Tibial nerve (tissue), 4 donors: ENCODE measurements at regions not wholly inside any gene's neighbourhood (a gene's known extent, or its start where the extent isn't known, plus 50 kb on each side); places are given as distances from the start of the nearest gene placed in this dataset.

Source experiments
- DNase-seq, 2 donors: peaks; one replicate each; pipeline ENCODE4 v3.0.0-alpha.2; 2019; ENCODE audit warnings: low spot score in 2 of 2
- H3K27ac ChIP-seq, 4 donors: fragments of 200-600 bp; sonication (generic) in 3 of 4; one replicate each; pipeline ENCODE4 v1.5.1; 2017 to 2019; ENCODE audit warnings: mild to moderate bottlenecking in 1 of 4
- H3K27me3 ChIP-seq, 2 donors: fragments of 200-600 bp; sonication (generic) in 1 of 2; one replicate each; pipeline versions ENCODE4 v1.5.1 to v1.6.0; 2017 to 2019
- H3K36me3 ChIP-seq, 3 donors: fragments of 200-600 bp; sonication (generic); one replicate each; pipeline ENCODE4 v1.5.1; 2018 to 2019
- H3K4me1 ChIP-seq, 4 donors: fragments of 200-600 bp; sonication (generic) in 3 of 4; one replicate each; pipeline ENCODE4 v1.5.1; 2017 to 2019
- H3K4me3 ChIP-seq, 4 donors: fragments of 200-600 bp; sonication (generic) in 3 of 4; one replicate each; pipeline ENCODE4 v1.5.1; 2017 to 2019; ENCODE audit warnings: mild to moderate bottlenecking in 1 of 4, moderate library complexity in 1 of 4
- H3K9me3 ChIP-seq, 4 donors: fragments of 200-600 bp; sonication (generic) in 3 of 4; one replicate each; pipeline ENCODE4 v1.5.1; 2017 to 2019
- CTCF ChIP-seq, 5 experiments: fragments of 200-600 bp in 3 of 5; fragments of 450-650 bp in 2 of 5; sonication (generic) in 3 of 5; IDR thresholded peaks; one replicate each; pipeline ENCODE4 v1.5.1; 2016 to 2019; ENCODE audit warnings: antibody characterized with exemption in 5 of 5, mild to moderate bottlenecking in 3 of 5, moderate library complexity in 2 of 5
- EP300 ChIP-seq, 2 donors: sonication (generic); formaldehyde crosslinking; IDR thresholded peaks; one replicate each; pipeline ENCODE4 v1.6.1; 2017; ENCODE audit warnings: antibody characterized with exemption in 2 of 2, mild to moderate bottlenecking in 1 of 2
- POLR2A ChIP-seq, 2 donors: fragments of 450-650 bp; IDR thresholded peaks; one replicate each; pipeline ENCODE4 v1.6.1; 2017; ENCODE audit warnings: antibody characterized with exemption in 2 of 2, mild to moderate bottlenecking in 2 of 2, moderate library complexity in 2 of 2
- WGBS, 2 donors: methylation state at CpG; one replicate each; pipeline ENCODE4 v1.1.5; 2018; 5-methylcytosine and 5-hydroxymethylcytosine counted together

GRCh38 chr5:108615216-108615615 is 132.5 kb upstream of the FER start:
- H3K36me3 ChIP-seq, result no peaks in the 10 kb centered on the region
- 49 to 51% methylated on average over 2 of the region's 2 CpGs for WGBS, 2 donors
- TF ChIP-seq POLR2A (IDR thresholded peaks at IDR 0.05) (no peak), EP300 (IDR thresholded peaks at IDR 0.05) (no peak), CTCF (IDR thresholded peaks at IDR 0.05) (no peak)
- no peak overlapping the region for H3K27ac ChIP-seq
- H3K9me3 ChIP-seq, result peaks cover 0 to 6% (median 0%) of the 10 kb centered on the region in 4 donors
- H3K27me3 ChIP-seq, result no peaks in the 10 kb centered on the region
- no peaks in the 10 kb centered on the region for H3K4me1 ChIP-seq
- DNase-seq, result no peak
- H3K4me3 ChIP-seq, result no peak overlapping the region

- no peaks in the 10 kb centered on the region for H3K9me3 ChIP-seq
- no peak overlapping the region for H3K27ac ChIP-seq
- 77 to 88% methylated on average over 1 of the region's 1 CpG for WGBS, 2 donors
- no peak overlapping the region for H3K4me3 ChIP-seq
- no peaks in the 10 kb centered on the region for H3K27me3 ChIP-seq
- H3K36me3 ChIP-seq, result no peaks in the 10 kb centered on the region
- no peak for DNase-seq
- H3K4me1 ChIP-seq, result no peaks in the 10 kb centered on the region
- no peak for TF ChIP-seq EP300 (IDR thresholded peaks at IDR 0.05)
- no peak for TF ChIP-seq POLR2A (IDR thresholded peaks at IDR 0.05)
- no peak for TF ChIP-seq CTCF (IDR thresholded peaks at IDR 0.05)
These were observed 140.3 kb upstream of the FER start for GRCh38 chr5:108607421-108607820.

- Histone ChIP-seq H3K4me3 (no peak overlapping the region), H3K27me3 (no peaks in the 10 kb centered on the region), H3K27ac (no peak overlapping the region), H3K9me3 (no peaks in the 10 kb centered on the region), H3K36me3 (no peaks in the 10 kb centered on the region), H3K4me1 (no peaks in the 10 kb centered on the region)
- no peak for TF ChIP-seq EP300 (IDR thresholded peaks at IDR 0.05)
- TF ChIP-seq POLR2A (IDR thresholded peaks at IDR 0.05), result no peak
- TF ChIP-seq CTCF (IDR thresholded peaks at IDR 0.05), result no peak
- DNase-seq, result no peak
These were observed 141.5 kb upstream of the FER start for GRCh38 chr5:108606185-108606584.

GRCh38 chr5:108602830-108603229 is 144.9 kb upstream of the FER start:
- no peak overlapping the region for H3K27ac ChIP-seq
- DNase-seq, result no peak
- H3K4me3 ChIP-seq, result no peak overlapping the region
- TF ChIP-seq EP300 (IDR thresholded peaks at IDR 0.05) (no peak), CTCF (IDR thresholded peaks at IDR 0.05) (no peak), POLR2A (IDR thresholded peaks at IDR 0.05) (no peak)
- no peaks in the 10 kb centered on the region for H3K36me3 ChIP-seq
- WGBS, 2 donors, result 94 to 96% methylated on average over 1 of the region's 1 CpG
- no peaks in the 10 kb centered on the region for H3K9me3 ChIP-seq
- no peaks in the 10 kb centered on the region for H3K27me3 ChIP-seq
- H3K4me1 ChIP-seq, result no peaks in the 10 kb centered on the region

DNA sequence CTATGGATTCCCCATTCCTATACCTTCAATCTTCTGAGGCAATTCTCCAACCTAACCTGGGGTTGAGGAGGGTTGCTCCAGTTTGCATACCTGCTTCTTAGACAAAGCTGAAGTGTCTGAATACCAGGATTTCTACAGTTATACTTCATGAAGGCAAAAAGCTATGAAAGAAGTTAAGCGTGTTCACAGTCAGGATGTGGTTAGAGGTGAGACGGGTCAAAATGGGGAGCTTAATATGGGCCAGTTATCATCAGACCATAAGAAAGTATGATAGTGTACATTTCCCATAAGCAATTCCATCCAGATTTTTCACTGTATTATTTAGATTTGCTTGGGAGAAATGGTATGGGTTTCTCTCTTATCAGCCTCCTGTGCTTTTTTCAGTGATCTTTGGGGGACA is 156.9 kb upstream of the FER start:
- Histone ChIP-seq H3K36me3 (no peaks in the 10 kb centered on the region), H3K4me1 (no peaks in the 10 kb centered on the region), H3K9me3 (peaks cover 0 to 3% (median 0%) of the 10 kb centered on the region in 4 donors), H3K27me3 (no peaks in the 10 kb centered on the region), H3K27ac (no peak overlapping the region), H3K4me3 (no peak overlapping the region)
- TF ChIP-seq CTCF (IDR thresholded peaks at IDR 0.05) (no peak), EP300 (IDR thresholded peaks at IDR 0.05) (no peak), POLR2A (IDR thresholded peaks at IDR 0.05) (no peak)
- WGBS, 2 donors, result 83 to 94% methylated on average over 2 of the region's 2 CpGs
- DNase-seq, result no peak
